ENCODE measurements at regions not wholly inside any gene's neighbourhood (a gene's known extent, or its start where the extent isn't known, plus 50 kb on each side); places are given as distances from the start of the nearest gene placed in this dataset.

GRCh38 chr1:34302798-34303197 is 126.1 kb downstream of the C1orf94 start:
- H3K9ac ChIP-seq (ENCODE audit: low read length) = no peak overlapping the region
- no peak overlapping the region for H3K4me3 ChIP-seq (ENCODE audit: low read length)
- no peaks in the 10 kb centered on the region for H3K36me3 ChIP-seq (ENCODE audit: control insufficient read depth, insufficient read depth, low read length)
- H3K27me3 ChIP-seq (ENCODE audit: control insufficient read depth, insufficient read depth, low read length) = no peaks in the 10 kb centered on the region
- no peaks in the 10 kb centered on the region for H3K4me1 ChIP-seq (ENCODE audit: control insufficient read depth, insufficient read depth, low read length)
- no peak overlapping the region for H3K27ac ChIP-seq (ENCODE audit: low read depth, low read length)

- no peaks in the 10 kb centered on the region for H3K4me1 ChIP-seq (ENCODE audit: control insufficient read depth, insufficient read depth, low read length)
- H3K27ac ChIP-seq (ENCODE audit: low read depth, low read length) = no peak overlapping the region
- H3K36me3 ChIP-seq (ENCODE audit: control insufficient read depth, insufficient read depth, low read length) = no peaks in the 10 kb centered on the region
- no peaks in the 10 kb centered on the region for H3K27me3 ChIP-seq (ENCODE audit: control insufficient read depth, insufficient read depth, low read length)
- no peak overlapping the region for H3K9ac ChIP-seq (ENCODE audit: low read length)
- H3K4me3 ChIP-seq (ENCODE audit: low read length) = no peak overlapping the region
These were observed 126.5 kb downstream of the C1orf94 start for GRCh38 chr1:34303218-34303617.

GRCh38 chr1:34306568-34306967 is 129.9 kb downstream of the C1orf94 start:
- Histone ChIP-seq H3K4me1 (ENCODE audit: control insufficient read depth, insufficient read depth, low read length) (no peaks in the 10 kb centered on the region), H3K9ac (ENCODE audit: low read length) (no peak overlapping the region), H3K27ac (ENCODE audit: low read depth, low read length) (no peak overlapping the region), H3K27me3 (ENCODE audit: control insufficient read depth, insufficient read depth, low read length) (no peaks in the 10 kb centered on the region), H3K4me3 (ENCODE audit: low read length) (no peak overlapping the region), H3K36me3 (ENCODE audit: control insufficient read depth, insufficient read depth, low read length) (no peaks in the 10 kb centered on the region)

- H3K9ac ChIP-seq (ENCODE audit: low read length) = no peak overlapping the region
- no peak overlapping the region for H3K4me3 ChIP-seq (ENCODE audit: low read length)
- no peak overlapping the region for H3K27ac ChIP-seq (ENCODE audit: low read depth, low read length)
- no peaks in the 10 kb centered on the region for H3K27me3 ChIP-seq (ENCODE audit: control insufficient read depth, insufficient read depth, low read length)
- no peaks in the 10 kb centered on the region for H3K36me3 ChIP-seq (ENCODE audit: control insufficient read depth, insufficient read depth, low read length)
- no peaks in the 10 kb centered on the region for H3K4me1 ChIP-seq (ENCODE audit: control insufficient read depth, insufficient read depth, low read length)
These were observed 135.7 kb downstream of the C1orf94 start for GRCh38 chr1:34312359-34312758.

GRCh38 chr1:34315974-34316373 is 139.3 kb downstream of the C1orf94 start:
- H3K9ac ChIP-seq (ENCODE audit: low read length) = no peak overlapping the region
- H3K4me1 ChIP-seq (ENCODE audit: control insufficient read depth, insufficient read depth, low read length) = no peaks in the 10 kb centered on the region
- no peaks in the 10 kb centered on the region for H3K36me3 ChIP-seq (ENCODE audit: control insufficient read depth, insufficient read depth, low read length)
- H3K27ac ChIP-seq (ENCODE audit: low read depth, low read length) = no peak overlapping the region
- H3K4me3 ChIP-seq (ENCODE audit: low read length) = no peak overlapping the region
- H3K27me3 ChIP-seq (ENCODE audit: control insufficient read depth, insufficient read depth, low read length) = no peaks in the 10 kb centered on the region

- no peaks in the 10 kb centered on the region for H3K4me1 ChIP-seq (ENCODE audit: control insufficient read depth, insufficient read depth, low read length)
These were observed 140.1 kb downstream of the C1orf94 start for GRCh38 chr1:34316773-34317172.

GRCh38 chr1:34319218-34319617 is 142.5 kb downstream of the C1orf94 start:
- no peak overlapping the region for H3K27ac ChIP-seq (ENCODE audit: low read depth, low read length)
- no peaks in the 10 kb centered on the region for H3K27me3 ChIP-seq (ENCODE audit: control insufficient read depth, insufficient read depth, low read length)
- H3K4me3 ChIP-seq (ENCODE audit: low read length) = no peak overlapping the region
- no peaks in the 10 kb centered on the region for H3K4me1 ChIP-seq (ENCODE audit: control insufficient read depth, insufficient read depth, low read length)
- H3K9ac ChIP-seq (ENCODE audit: low read length) = no peak overlapping the region
- no peaks in the 10 kb centered on the region for H3K36me3 ChIP-seq (ENCODE audit: control insufficient read depth, insufficient read depth, low read length)

More at GRCh38 chr1:34316773-34317172, 140.1 kb downstream of the C1orf94 start:
- Histone ChIP-seq H3K27me3 (ENCODE audit: control insufficient read depth, insufficient read depth, low read length) (no peaks in the 10 kb centered on the region), H3K36me3 (ENCODE audit: control insufficient read depth, insufficient read depth, low read length) (no peaks in the 10 kb centered on the region), H3K4me3 (ENCODE audit: low read length) (no peak overlapping the region), H3K9ac (ENCODE audit: low read length) (no peak overlapping the region), H3K27ac (ENCODE audit: low read depth, low read length) (no peak overlapping the region)

- Histone ChIP-seq H3K27ac (ENCODE audit: low read depth, low read length) (no peak overlapping the region), H3K4me1 (ENCODE audit: control insufficient read depth, insufficient read depth, low read length) (no peaks in the 10 kb centered on the region), H3K4me3 (ENCODE audit: low read length) (no peak overlapping the region), H3K9ac (ENCODE audit: low read length) (no peak overlapping the region), H3K36me3 (ENCODE audit: control insufficient read depth, insufficient read depth, low read length) (no peaks in the 10 kb centered on the region), H3K27me3 (ENCODE audit: control insufficient read depth, insufficient read depth, low read length) (no peaks in the 10 kb centered on the region)
These were observed 143.5 kb downstream of the C1orf94 start for GRCh38 chr1:34320053-34320669.

- Histone ChIP-seq H3K27me3 (ENCODE audit: control insufficient read depth, insufficient read depth, low read length) (no peaks in the 10 kb centered on the region), H3K4me1 (ENCODE audit: control insufficient read depth, insufficient read depth, low read length) (no peaks in the 10 kb centered on the region), H3K9ac (ENCODE audit: low read length) (no peak overlapping the region), H3K4me3 (ENCODE audit: low read length) (no peak overlapping the region), H3K36me3 (ENCODE audit: control insufficient read depth, insufficient read depth, low read length) (no peaks in the 10 kb centered on the region), H3K27ac (ENCODE audit: low read depth, low read length) (no peak overlapping the region)
These were observed 146.3 kb downstream of the C1orf94 start for GRCh38 chr1:34322969-34323368.

- Histone ChIP-seq H3K4me1 (ENCODE audit: control insufficient read depth, insufficient read depth, low read length) (no peaks in the 10 kb centered on the region), H3K9ac (ENCODE audit: low read length) (no peak overlapping the region), H3K27ac (ENCODE audit: low read depth, low read length) (no peak overlapping the region), H3K4me3 (ENCODE audit: low read length) (no peak overlapping the region), H3K36me3 (ENCODE audit: control insufficient read depth, insufficient read depth, low read length) (no peaks in the 10 kb centered on the region), H3K27me3 (ENCODE audit: control insufficient read depth, insufficient read depth, low read length) (no peaks in the 10 kb centered on the region)
These were observed 148.3 kb downstream of the C1orf94 start for GRCh38 chr1:34324879-34325440.

- H3K27ac ChIP-seq (ENCODE audit: low read depth, low read length) = no peak overlapping the region
- no peak overlapping the region for H3K9ac ChIP-seq (ENCODE audit: low read length)
- H3K4me1 ChIP-seq (ENCODE audit: control insufficient read depth, insufficient read depth, low read length) = no peaks in the 10 kb centered on the region
- H3K4me3 ChIP-seq (ENCODE audit: low read length) = no peak overlapping the region
- no peaks in the 10 kb centered on the region for H3K27me3 ChIP-seq (ENCODE audit: control insufficient read depth, insufficient read depth, low read length)
- no peaks in the 10 kb centered on the region for H3K36me3 ChIP-seq (ENCODE audit: control insufficient read depth, insufficient read depth, low read length)
These were observed 151.6 kb downstream of the C1orf94 start for GRCh38 chr1:34328281-34328799.

- no peak overlapping the region for H3K4me3 ChIP-seq (ENCODE audit: low read length)
- H3K4me1 ChIP-seq (ENCODE audit: control insufficient read depth, insufficient read depth, low read length) = no peaks in the 10 kb centered on the region
- no peak overlapping the region for H3K27ac ChIP-seq (ENCODE audit: low read depth, low read length)
- no peaks in the 10 kb centered on the region for H3K27me3 ChIP-seq (ENCODE audit: control insufficient read depth, insufficient read depth, low read length)
- no peaks in the 10 kb centered on the region for H3K36me3 ChIP-seq (ENCODE audit: control insufficient read depth, insufficient read depth, low read length)
- no peak overlapping the region for H3K9ac ChIP-seq (ENCODE audit: low read length)
These were observed 153.4 kb downstream of the C1orf94 start for GRCh38 chr1:34330061-34330460.

All from rectal smooth muscle tissue (tissue), 1 donor.